ENCODE measurements at regions not wholly inside any gene's neighbourhood (a gene's known extent, or its start where the extent isn't known, plus 50 kb on each side); places are given as distances from the start of the nearest gene placed in this dataset.
A peak's percentile ranks its signal among the peaks of the same experiment; 100 is the strongest.
"Not testable (repeated sequence)": the region's sequence is repeated elsewhere in the genome, so short reads cannot be mapped to it uniquely, and the experiment has no call there.

DNA sequence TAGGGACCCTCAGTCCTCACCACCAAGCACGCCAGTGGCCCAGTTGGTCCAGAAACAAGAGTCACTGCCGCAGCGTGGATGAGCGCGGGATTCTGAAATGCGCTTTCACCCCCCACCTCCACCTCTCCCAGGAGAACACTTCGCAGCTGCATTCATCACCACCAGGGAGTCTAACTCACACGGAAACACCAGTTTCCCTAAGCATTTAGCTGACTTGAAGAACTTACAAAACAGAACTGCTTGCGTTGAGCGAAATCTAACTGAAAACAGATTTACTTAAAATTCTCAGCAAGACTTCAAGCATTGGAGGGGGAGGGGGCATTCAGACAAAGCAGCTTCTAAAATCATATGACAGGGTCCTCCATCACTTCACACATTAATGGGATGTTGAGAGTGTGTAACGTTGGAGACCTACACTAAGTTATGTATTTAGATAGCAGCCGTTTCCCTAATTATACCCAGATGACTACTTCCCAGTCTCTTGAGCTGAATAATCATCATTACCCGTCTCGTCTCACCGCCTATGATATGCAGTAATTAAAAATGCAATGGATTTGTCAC is 258.2 kb upstream of the IRS2 start:
- DNase-seq (ENCODE audit: low read depth) = no peak

DNA sequence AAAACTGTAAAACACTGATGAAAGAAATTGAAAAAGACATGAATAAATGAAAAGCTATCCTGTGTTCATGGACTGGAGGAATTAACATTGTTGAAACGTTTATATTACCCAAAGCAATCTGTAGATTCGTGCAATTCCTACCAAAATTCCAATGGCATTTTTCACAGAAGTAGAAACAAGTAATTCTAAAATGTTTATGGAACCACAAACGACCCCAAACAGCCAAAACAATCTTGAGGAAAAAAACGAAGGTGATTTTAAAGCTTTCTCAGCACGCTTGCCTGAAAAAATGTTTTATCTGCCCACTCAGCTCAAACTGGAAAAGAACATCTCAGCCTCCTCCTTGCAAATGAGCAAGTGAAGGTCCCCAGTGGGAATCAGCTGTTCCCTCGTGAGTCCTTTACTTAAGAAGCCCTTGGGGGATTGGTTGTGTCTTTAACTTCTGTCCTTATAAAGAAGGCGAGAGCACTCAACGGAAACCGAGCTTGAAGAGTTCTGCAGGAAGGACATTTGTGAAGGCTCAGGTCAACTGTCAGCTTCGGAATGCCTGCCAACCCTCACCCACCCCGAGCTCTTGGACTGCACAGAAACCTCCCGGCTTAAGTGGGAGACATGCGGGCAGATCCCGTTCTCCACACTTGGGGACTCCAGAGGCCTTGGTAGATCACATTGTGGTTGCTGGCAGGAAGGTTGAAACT is 256.0 kb upstream of the IRS2 start:
- DNase-seq (ENCODE audit: low read depth) = no peak

DNA sequence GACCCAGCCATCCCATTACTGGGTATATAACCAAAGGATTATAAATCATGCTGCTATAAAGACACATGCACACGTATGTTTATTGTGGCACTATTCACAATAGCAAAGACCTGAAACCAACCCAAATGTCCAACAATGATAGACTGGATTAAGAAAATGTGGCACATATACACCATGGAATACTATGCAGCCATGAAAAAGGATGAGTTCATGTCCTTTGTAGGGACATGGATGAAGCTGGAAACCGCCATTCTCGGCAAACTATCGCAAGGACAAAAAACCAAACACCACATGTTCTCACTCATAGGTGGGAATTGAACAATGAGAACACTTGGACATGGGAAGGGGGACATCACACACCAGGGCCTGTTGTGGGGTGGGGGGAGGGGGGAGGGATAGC is 255.3 kb upstream of the IRS2 start:
- not testable (repeated sequence) for DNase-seq (ENCODE audit: low read depth)

DNA sequence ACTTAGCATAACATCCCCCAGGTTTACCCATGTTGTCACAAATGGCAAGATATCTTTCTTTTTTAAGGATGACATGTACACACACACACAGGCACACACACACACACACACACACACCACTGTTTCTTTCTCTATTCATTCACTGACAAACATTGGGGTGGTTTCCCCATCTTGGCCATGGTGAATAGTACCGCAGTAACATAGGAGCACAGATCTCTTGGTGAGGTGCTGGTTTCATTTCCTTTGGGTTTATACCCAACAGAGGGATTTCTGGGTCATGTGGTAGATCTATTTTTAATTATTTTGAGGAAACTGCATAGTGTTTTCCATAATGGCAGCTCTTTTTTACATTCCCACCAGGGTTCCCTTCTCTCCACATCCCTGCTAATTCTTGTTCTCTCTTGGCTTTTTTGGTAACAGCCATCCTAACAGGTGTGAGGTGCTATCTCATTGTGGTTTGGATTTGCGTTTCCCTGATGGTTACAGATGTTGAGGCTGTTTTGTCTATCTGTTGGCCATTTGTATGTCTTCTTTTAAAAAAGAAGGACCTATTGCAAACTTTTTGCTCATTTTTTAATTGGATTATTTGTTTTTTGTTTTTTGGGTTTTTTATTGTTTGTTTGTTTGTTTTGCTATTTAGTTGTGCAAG is 251.7 kb upstream of the IRS2 start:
- DNase-seq (ENCODE audit: low read depth) = no peak

DNA sequence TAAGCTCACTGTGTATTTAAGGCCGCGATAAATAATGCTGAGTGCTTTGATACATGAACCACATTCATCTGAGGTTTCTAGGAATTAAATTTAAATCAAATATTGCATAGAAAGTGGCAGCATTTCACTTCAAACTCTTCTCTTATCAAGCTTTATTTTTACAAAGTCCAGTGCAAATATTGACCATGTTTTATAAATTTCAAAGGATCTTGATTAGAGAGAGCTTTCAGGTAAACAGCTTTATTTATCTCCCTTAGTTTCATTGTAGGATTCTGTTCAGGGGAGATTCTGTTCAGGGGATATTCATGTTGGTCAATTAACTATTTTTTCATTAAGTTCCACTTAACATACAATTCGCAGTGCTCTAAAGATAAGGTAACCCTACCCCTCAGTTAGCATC is 249.7 kb upstream of the IRS2 start:
- DNase-seq (ENCODE audit: low read depth) = no peak

DNA sequence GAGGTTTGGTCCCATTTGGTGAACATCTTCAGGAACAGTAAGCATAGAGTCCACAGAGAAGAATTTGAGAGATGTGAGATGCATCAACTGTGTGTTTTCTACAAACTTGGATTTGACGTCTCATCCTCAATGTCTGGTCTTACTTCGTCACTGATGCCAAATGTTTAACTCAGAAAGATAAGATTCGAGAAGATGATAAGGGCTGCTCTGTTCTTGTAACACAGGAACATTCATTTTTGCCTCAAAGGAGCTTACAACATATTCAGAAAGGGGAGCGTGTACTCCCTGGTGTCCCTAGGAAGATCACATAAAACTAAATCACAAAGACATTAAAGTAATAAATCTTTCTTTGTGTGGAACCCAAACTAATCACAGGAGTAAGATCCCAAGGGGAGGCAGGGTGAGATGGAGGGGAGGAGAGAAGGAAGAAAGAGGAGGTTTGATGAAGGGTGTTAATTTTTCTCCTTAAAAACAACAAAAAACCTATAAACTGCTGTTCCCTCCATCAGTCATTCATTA is 247.7 kb upstream of the IRS2 start:
- no peak for DNase-seq (ENCODE audit: low read depth)

DNA sequence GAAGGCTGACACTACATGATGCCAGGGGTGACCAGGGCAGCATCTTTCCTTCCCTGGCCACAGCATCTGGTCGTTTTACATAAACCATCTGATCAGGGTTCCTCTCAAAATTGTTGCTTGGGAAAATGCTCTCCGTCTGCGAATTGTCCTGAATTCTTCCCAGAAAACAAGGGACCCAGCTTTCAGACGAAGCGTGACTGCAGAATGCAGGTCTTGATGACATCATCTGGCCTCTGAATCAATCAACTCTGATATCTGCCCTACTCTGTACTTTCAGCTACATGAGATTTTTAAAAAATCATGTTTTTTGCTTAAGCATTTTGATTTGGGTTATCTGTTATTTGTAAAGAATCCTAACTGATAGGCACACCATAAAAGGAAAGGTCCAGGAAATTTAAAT is 246.6 kb upstream of the IRS2 start:
- DNase-seq (ENCODE audit: low read depth) = no peak

DNA sequence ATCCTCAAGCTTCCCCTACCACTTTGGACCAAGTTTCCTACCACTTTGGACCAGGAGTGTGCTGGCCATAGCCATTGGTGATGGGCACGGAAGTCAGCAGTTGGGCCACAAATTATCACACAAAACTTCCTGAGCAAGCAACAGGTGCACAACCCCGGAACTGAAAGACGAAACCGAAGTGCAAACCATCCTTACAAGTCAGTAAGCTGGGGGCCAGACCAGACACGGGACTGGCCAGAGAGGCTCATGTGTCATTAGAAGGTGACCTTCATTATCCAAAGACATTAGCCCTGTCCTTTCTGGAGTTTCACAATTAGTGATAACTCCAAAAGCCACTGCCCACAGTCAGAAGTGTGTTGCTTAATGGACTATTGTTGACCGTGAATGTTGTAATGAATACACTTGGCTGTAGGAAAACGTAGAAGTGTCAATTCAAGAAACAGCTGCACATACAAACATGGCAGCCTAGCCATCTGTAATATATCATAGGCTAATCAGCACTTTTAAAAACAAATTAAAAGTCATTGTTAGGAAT is 244.1 kb upstream of the IRS2 start:
- no peak for DNase-seq (ENCODE audit: low read depth)

DNA sequence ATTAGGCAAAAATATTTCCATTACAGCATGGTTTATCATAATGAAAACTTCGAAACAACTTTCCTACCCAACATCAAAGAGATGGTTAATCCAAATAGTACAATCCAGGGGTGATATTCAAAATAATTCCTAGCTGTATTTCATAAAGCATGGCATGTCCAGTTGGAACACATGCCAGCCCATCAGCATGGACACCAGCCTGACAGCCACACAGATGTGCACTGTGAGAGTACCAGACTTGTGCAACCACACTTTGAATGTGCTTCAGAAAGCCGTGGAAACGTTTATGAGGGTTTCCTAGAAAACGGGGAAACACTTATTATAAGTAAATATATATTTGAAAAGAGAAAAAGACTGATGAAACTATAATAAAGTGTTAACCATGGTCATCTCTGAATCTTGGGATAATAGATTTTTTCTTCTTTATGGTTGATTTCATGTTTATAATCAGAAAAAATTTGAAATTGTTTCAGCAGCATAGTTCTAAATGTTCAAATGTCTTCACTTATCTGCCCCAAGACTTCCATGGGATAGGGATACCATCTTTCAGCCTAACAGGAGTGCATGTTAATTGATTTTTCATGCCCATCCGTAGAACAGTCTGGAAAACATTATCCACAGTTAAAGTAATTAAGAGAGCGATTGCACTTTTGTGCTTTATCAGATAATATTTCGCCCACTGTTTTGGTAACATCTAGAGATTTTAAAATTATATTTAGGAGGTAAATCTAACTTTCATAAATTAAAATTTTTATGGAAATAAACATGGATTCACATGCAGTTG is 242.6 kb upstream of the IRS2 start:
- no peak for DNase-seq (ENCODE audit: low read depth)

DNA sequence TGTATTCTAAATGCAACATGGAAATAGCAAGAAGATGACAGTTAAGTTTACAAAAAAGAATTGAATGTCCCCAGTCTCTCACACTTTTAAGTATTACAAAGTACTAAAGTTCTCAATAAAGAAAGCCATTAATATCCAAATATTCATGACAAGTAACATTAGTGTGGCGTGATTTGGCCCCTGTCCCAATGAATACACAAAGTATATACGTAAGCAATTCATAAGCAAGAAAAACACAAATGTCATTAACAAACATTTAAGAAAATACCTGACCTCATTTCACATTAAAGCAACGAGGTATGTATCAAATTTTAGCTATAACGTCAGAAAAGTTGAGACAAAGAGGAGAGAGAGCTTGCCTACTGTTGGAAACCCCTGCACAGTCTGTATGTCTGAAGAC is 241.9 kb upstream of the IRS2 start:
- DNase-seq (ENCODE audit: low read depth) = no peak

DNA sequence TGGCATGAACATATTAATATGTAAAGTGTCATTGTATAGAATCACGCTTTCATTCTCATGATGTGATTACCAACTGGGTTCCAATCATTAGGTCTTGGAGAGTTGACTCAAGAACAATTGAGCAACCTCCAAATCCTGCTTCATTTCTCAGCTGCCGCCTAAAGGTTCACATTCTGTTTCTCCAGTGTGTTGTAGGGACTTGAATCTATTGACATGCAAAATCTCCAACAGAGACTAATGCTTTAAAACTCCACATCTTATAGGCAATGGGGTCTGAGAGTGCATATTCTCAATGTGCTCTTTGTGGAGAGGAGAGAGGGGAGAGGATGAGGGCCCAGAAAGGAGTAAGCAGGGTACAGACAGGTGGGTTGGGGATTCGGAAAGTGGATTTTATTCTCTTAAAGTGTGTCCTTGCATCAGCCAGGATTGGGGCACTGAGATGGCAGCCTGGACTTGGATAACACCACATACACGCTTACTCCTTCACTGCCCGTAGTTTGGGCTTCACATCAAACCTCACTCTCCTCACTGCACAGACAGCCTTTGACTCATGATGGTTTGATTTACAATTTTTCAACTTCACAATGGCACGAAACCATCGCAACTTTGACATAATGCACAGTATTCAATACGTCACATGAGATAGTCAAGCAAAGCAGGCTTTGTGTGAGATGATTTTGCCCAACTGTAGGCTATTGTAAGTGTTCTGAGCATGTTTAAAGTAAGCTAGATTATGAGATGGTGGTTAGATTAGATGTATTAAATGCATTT is 241.3 kb upstream of the IRS2 start:
- no peak for DNase-seq (ENCODE audit: low read depth)

DNA sequence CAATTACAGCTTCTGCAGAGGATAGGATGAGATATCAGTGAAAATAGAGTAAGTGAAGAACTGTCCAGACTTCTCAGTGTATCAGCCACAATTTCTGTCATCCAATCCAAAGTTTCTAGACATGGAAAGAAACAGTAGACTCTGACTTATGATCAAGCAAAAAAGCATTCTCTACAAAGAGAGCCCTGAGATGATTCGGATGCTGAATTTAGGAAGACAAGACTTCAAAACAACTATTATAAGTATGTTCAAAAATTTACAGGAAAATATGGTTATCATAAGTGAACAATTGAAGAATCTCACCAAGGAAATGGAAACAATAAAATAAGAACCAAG is 238.2 kb upstream of the IRS2 start:
- DNase-seq (ENCODE audit: low read depth) = no peak

DNA sequence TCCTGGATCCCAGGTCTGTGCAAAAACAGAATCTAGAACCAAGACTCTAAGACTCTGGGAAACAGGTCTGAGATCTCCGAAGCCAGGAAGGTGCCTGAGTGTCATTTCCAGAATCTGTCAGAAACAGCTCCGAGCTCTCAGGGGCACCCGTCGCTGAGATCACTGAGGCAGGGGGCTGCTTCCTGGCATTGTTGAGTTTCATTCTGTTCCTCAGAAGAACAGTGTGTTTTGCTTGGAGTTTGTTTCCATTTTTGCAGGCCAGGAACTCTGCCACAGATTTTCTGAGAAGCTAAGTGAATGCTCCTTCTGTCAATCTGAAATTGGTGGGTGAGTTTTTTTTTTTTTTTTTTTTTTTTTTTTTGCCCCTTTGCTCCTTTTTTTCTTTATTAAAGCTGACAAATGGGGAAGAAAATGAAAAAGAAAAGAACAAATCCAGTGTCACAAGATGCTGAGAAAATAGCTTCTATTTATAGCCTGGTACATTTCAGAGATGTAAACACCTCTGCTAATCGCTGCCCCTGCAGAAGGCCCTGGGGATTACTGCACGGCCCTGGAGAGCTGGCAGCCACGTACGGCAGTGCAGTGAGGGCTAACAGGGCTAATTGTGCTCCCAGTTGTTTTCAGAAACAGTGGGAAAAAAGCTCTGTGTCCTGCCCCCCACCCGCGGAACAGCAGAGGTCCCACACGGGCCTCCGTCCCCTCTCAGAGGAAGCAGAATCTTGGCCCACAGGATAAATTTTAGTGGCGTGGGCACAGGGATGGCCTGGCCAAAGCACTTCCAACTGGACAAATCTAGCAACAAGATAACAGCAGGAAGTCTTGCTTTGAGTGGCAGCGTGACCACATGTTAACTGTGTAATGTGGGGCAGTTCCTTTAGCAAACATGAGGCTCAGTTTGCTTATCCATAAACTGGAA is 237.6 kb upstream of the IRS2 start:
- no peak for DNase-seq (ENCODE audit: low read depth)

DNA sequence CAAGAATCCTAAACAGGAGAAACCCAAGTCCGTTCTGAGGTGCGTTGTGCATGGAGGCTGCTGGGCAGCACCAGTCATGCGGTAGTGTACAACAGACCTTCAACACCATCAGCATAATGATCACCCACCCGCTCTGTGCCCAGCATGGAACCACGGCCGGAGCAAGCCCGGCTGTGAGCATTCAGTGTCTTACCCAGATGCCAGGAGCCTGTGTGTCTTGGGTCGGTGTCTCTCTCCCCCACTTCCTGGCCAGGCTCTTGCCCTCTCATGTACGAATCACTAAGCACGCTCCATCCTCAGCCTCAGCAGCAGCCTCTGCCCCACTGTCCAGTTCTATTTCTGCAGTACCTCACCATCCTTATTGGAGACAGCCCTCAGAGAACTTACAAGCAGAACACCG is 231.6 kb upstream of the IRS2 start:
- no peak for DNase-seq (ENCODE audit: low read depth)

DNA sequence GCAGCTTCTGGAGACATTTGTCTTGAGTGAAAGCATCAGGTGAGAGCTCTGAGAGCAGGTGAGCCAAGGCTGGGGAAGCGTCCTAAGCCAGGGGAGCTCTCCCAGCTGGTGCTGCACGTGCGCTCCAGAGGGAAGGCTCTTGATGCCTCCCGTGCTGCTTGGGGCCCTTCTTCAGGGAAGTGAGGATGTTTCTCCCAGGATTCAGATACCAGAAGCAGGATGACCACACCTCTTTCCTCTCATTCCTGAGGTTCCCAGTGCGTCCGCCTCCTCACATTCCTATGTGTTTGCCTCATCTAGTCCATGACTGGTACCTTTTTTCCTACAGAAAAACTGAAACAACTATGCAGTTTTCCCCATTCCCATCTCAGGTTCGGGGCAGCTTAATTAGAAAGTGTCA is 231.0 kb upstream of the IRS2 start:
- no peak for DNase-seq (ENCODE audit: low read depth)

DNA sequence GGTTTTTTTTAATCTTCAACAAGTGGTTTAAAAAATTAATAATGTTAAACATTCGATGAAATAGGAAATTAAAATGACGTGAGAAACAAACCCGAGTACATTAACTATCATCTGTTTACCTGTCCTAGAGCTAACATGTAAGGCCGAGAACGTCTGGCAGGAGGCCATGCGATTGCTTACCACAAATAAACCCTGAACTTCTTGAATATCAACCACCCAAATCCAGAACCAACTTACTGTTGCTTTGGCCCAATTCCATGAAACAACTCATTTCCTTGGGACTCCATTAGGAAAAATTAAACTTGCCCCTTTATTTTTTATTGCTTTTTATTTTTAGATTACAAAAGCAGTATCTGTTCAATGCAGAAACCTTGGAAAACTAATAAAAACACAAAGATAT is 228.9 kb upstream of the IRS2 start:
- no peak for DNase-seq (ENCODE audit: low read depth)

DNA sequence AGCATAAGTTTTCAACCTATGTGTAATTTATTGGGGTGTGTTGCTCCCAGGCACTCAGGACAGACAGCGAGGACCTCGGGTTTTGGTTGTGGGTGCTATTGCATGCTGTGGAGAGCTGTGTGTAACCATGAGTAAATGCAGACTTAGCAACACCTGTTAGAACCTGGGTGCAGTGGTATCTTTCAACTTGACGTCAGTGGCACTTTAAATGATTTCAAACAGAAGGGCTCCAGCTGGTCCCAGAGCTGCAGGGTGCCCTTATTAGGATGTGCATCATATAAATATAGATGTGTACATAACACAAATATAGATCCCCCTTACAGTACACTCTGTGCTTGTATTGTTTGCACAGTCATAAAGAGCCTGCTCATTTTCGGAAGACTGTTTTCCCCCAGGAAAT is 228.3 kb upstream of the IRS2 start:
- no peak for DNase-seq (ENCODE audit: low read depth)

DNA sequence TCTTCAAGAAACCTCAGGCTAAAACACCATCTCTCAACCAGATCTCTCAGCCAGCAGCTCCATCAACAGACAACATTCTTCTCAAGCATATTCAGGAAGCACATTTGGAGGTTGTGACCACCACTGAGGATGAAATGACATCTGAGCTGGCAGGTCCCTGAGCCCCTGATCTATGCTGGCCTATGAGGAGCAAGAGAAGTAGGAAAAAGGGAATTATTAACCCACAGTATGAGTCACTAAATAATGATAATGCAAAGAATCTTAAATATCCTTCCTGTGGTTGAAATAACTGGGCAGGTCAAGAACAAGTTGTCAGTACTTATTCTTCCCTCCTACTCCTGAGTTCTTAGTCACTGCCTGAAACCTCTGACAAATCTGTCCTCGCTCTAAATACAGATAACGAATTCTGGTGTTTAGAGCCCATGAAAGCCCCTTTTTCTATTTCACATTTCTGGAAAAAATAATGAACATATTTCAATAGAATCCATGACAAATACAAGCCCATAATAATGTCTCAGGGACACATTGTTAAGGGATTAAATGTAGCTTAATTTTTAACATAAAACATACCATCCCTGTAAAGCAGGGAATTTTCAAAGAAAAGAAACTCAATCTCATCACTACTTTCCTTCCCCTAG is 225.8 kb upstream of the IRS2 start:
- peak; percentile 87 for DNase-seq (ENCODE audit: low read depth)

DNA sequence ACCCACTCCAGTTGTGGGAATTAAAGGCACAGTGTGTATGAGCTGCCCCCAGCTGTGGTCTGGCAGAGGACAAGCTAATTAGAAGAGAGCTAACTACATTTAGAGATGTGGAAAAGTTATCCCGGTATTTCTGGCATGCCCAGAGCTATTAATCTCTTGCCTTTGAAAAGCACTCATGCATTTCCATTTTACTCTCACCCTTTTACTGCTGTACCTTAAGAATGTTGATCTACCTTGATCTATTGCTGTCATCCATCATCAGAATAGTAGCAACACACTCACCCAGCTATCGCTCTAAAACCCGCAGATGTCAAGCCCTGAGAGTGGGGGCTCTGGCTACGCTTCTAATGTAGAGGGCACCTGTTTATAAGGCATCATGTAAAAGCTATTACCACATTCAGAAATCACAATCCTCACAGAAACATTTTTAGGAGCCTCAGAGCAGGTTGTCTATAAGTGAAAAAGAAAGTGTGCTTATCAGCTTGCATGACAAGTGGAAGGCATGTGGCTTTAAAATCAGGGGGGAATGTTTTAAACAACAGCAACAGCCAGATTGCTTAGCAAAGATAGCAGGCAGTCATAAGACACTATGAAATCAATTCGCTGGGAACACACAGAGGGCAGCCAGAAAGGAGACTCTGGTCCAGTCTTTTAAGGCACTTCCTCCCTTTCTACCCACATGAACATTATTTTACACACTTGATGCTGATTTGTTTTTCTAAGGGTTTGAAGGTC is 224.2 kb upstream of the IRS2 start:
- DNase-seq (ENCODE audit: low read depth) = no peak

DNA sequence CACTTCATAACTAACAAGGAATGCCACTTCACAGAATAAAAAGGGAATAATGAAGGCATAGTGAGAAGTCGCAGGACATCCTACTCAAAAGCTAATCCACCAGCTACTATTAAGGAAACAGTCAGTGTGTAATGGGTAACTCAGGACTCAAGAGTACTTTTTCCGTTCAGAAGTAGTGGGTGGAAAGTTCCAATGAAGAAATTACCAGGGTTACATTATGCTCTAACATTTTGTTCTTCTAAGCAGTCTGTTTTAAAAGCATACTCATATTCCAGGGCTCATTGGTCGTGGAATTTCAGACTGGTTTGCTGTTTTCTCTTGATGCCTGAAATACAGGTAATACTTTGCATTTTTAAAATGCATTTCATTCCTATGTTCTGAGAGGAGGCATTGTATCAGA is 222.4 kb upstream of the IRS2 start:
- no peak for DNase-seq (ENCODE audit: low read depth)

All from HS-27A (cell line).